Lower leg skin (tissue), 4 donors: ENCODE measurements at regions not wholly inside any gene's neighbourhood (a gene's known extent, or its start where the extent isn't known, plus 50 kb on each side); places are given as distances from the start of the nearest gene placed in this dataset.
"Not testable (repeated sequence)": the region's sequence is repeated elsewhere in the genome, so short reads cannot be mapped to it uniquely, and the experiment has no call there.

ENCODE experiments used
- DNase-seq, 2 donors: peaks; one replicate each; pipeline ENCODE4 v3.0.0-alpha.2; 2019; ENCODE audit warnings: low spot score in 2 of 2
- H3K4me3 ChIP-seq: fragments of 200-600 bp; sonication (generic); 2 replicates; pipeline ENCODE4 v1.5.1; 2017; ENCODE audit warnings: mild to moderate bottlenecking, low read depth; ENCODE audit not compliant: poor library complexity, severe bottlenecking
- POLR2A ChIP-seq, 2 donors: fragments of 450-650 bp; IDR thresholded peaks; one replicate each; pipeline ENCODE4 v1.6.1; 2016 to 2017; ENCODE audit warnings: antibody characterized with exemption in 2 of 2, mild to moderate bottlenecking in 1 of 2, moderate library complexity in 1 of 2
- WGBS, 2 donors: methylation state at CpG; one replicate each; pipeline ENCODE4 v1.1.5; 2018; 5-methylcytosine and 5-hydroxymethylcytosine counted together
- intact Hi-C: fragments of 100-400 bp; cut with DNase I; formaldehyde crosslinking; loops from one replicate; pipeline ENCODE4 v1.15.0; 2023; ENCODE audit warnings: low total_unique reads
- TF ChIP-seq, protein P1 (sequence below), 3 donors: fragments of 450-650 bp; IDR thresholded peaks; one replicate each; pipeline ENCODE4 v1.5.1; 2016; ENCODE audit warnings: antibody characterized with exemption in 3 of 3, mild to moderate bottlenecking in 3 of 3, moderate library complexity in 2 of 3

DNA sequence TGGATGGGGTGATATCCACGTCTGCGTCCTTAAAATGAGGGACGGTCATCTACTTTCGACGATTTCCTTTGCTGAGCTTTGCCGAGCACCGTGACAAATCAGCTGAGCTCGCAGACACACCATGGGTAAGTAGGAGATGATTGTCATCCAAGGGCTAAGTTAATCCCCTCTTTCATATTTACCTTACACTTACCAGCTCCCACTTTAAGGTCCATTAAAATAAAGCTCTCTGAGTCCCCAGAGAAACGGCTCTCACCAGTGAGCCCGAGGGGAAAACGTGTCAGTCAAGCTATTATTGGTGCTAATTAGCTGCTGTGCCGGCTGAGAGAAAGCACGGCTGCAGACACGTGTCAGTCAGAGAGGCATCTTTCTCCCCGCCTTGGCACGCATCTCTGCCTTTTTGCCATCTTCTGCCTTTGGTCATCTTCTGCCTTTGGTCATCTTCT is 72.2 kb downstream of the CRLF2 start:
- no peak overlapping the region for H3K4me3 ChIP-seq
- intact Hi-C loops, result no loop called here
- 45 to 54% methylated on average over 16 of the region's 16 CpGs for WGBS, 2 donors
- peak in 1 of 2 donors; percentile 21 for DNase-seq
- no peak for TF ChIP-seq POLR2A (IDR thresholded peaks at IDR 0.05)
- TF ChIP-seq, protein P1, sequence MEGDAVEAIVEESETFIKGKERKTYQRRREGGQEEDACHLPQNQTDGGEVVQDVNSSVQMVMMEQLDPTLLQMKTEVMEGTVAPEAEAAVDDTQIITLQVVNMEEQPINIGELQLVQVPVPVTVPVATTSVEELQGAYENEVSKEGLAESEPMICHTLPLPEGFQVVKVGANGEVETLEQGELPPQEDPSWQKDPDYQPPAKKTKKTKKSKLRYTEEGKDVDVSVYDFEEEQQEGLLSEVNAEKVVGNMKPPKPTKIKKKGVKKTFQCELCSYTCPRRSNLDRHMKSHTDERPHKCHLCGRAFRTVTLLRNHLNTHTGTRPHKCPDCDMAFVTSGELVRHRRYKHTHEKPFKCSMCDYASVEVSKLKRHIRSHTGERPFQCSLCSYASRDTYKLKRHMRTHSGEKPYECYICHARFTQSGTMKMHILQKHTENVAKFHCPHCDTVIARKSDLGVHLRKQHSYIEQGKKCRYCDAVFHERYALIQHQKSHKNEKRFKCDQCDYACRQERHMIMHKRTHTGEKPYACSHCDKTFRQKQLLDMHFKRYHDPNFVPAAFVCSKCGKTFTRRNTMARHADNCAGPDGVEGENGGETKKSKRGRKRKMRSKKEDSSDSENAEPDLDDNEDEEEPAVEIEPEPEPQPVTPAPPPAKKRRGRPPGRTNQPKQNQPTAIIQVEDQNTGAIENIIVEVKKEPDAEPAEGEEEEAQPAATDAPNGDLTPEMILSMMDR (IDR thresholded peaks at IDR 0.05), result no peak

DNA sequence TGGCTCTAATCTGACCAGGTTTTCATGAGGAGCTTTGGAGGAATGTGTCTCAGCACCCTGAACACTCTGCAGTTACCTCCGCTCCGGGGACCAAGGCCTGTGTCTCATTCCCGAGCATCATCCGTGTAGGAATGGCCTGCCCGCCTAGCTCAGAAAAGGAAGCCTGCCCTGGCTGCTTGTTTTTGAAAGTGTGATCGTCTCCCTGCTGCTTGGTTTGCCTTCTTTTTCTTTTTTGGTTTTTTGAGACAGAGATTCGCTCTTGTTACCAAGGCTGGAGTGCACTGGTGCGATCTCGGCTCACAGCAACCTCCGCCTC is 73.3 kb downstream of the CRLF2 start:
- intact Hi-C loops, result no loop called here
- no peak for TF ChIP-seq POLR2A (IDR thresholded peaks at IDR 0.05)
- TF ChIP-seq, protein P1 (IDR thresholded peaks at IDR 0.05), result no peak
- no peak overlapping the region for H3K4me3 ChIP-seq
- 71 to 72% methylated on average over 10 of the region's 10 CpGs for WGBS, 2 donors
- peak in 1 of 2 donors; percentile 56 for DNase-seq

DNA sequence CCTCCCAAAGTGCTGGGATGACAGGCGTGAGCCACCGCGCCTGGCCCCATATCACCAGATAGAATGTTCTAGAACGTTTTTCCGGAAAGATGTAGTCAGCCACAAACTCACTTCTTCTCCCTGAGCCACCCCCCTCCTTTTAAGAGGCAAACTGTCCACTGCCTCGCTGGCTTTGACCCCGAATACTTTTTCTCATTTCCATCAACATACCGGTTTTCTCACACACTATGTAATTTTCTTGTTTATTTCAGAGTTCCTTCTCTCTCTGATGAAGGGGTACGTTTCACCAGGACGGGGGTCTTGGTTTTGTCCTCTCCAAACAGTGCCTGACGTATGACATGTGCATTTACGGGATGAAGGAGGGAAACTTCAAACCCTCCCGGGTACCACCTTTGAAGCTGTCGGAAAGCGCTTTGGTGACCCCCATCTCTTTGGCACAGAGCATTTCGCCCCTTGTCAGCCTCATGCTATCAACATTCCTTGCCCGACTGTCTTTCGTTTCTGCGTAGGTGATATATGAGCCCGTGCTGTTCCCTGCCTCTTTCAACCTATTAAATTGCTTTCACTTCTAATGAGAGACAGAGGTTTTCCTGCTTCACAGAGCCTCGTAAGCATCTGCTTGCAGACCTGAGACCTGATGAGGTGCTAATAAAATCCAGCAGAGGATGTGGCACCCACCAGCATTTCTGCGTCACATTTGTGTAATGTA is 73.8 kb downstream of the CRLF2 start:
- intact Hi-C loops, result no loop called here
- WGBS, 2 donors, result 42 to 59% methylated on average over 22 of the region's 22 CpGs
- H3K4me3 ChIP-seq, result no peak overlapping the region
- TF ChIP-seq, protein P1 (IDR thresholded peaks at IDR 0.05), result no peak
- TF ChIP-seq POLR2A (IDR thresholded peaks at IDR 0.05), result no peak
- DNase-seq, result peak in 1 of 2 donors; percentile 56

DNA sequence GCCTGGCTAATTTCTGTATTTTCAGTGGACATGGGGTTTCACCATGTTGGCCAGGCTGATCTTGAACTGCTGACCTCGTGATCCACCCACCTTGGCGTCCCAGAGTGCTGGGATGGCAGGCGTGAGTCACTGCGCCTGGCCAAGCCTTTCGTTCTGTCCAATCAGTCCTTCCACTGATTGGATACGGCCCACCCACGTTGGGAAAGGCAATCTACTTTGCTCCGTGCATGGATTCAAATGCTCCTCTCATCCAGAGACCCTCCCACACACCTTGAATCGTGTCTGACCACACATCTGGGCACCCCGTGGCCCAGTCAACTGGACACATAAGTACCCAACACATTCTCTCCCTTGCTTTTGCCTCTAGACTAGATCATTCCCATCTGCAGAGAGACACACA is 74.9 kb downstream of the CRLF2 start:
- no peak overlapping the region for H3K4me3 ChIP-seq
- DNase-seq, result peak in 1 of 2 donors; percentile 17
- intact Hi-C loops, result no loop called here
- WGBS, 2 donors, result 83 to 90% methylated on average over 9 to 10 of the region's 10 CpGs
- TF ChIP-seq POLR2A (IDR thresholded peaks at IDR 0.05), result no peak
- TF ChIP-seq, protein P1 (IDR thresholded peaks at IDR 0.05), result no peak

DNA sequence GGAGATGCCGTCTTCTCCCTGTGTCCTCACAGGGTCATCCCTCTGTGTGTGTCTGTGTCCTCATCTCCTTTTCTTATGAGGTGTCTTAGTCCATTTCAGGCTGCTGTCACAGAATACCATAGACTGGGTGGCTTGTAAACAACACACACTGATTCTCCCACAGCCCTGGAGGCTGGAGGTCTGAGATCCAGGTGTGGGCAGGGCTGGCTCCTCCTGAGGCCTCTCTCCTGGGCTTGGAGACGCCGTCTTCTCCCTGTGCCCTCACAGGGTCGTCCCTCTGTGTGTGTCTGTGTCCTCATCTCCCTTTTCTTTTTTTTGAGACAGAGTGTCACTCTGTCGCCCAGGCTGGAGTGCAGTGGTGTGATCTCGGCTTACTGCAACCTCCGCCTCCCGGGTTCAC is 75.9 kb downstream of the CRLF2 start:
- DNase-seq, intact Hi-C loops, H3K4me3 ChIP-seq: not testable (repeated sequence)
- WGBS, 2 donors, result 76 to 81% methylated on average over 7 to 8 of the region's 8 CpGs

DNA sequence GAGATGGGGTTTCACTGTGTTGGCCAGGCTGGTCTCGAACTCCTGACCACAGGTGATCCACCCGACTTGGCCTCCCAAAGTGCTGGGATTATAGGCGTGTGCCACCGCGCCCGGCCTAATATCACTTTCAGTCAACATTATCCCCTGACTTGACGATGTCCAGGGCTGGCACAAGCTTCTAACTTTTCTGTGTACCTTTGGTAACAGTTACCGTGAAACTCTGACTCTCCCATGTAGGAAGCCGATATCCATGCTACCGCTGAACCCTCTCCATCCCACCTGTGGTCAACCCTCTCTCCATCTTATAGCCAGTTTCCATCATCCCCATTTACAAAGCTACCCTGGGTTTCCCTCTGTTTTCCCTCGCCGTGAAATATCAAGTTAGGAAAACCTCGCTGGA is 77.5 kb downstream of the CRLF2 start:
- DNase-seq, result peak in 1 of 2 donors; percentile 64
- no peak overlapping the region for H3K4me3 ChIP-seq
- WGBS, 2 donors, result 79 to 90% methylated on average over 13 of the region's 13 CpGs
- TF ChIP-seq, protein P1 (IDR thresholded peaks at IDR 0.05), result no peak
- no peak for TF ChIP-seq POLR2A (IDR thresholded peaks at IDR 0.05)
- intact Hi-C loops, result no loop called here
